Lower leg skin (tissue), 4 donors: ENCODE measurements at regions not wholly inside any gene's neighbourhood (a gene's known extent, or its start where the extent isn't known, plus 50 kb on each side); places are given as distances from the start of the nearest gene placed in this dataset.
"Not testable (repeated sequence)": the region's sequence is repeated elsewhere in the genome, so short reads cannot be mapped to it uniquely, and the experiment has no call there.

Experiments
- DNase-seq, 2 donors: peaks; one replicate each; pipeline ENCODE4 v3.0.0-alpha.2; 2019; ENCODE audit warnings: low spot score in 2 of 2
- H3K4me3 ChIP-seq: fragments of 200-600 bp; sonication (generic); 2 replicates; pipeline ENCODE4 v1.5.1; 2017; ENCODE audit warnings: mild to moderate bottlenecking, low read depth; ENCODE audit not compliant: poor library complexity, severe bottlenecking
- POLR2A ChIP-seq, 2 donors: fragments of 450-650 bp; IDR thresholded peaks; one replicate each; pipeline ENCODE4 v1.6.1; 2016 to 2017; ENCODE audit warnings: antibody characterized with exemption in 2 of 2, mild to moderate bottlenecking in 1 of 2, moderate library complexity in 1 of 2
- WGBS, 2 donors: methylation state at CpG; one replicate each; pipeline ENCODE4 v1.1.5; 2018; 5-methylcytosine and 5-hydroxymethylcytosine counted together
- intact Hi-C: fragments of 100-400 bp; cut with DNase I; formaldehyde crosslinking; loops from one replicate; pipeline ENCODE4 v1.15.0; 2023; ENCODE audit warnings: low total_unique reads
- TF ChIP-seq, protein P1 (sequence below), 3 donors: fragments of 450-650 bp; IDR thresholded peaks; one replicate each; pipeline ENCODE4 v1.5.1; 2016; ENCODE audit warnings: antibody characterized with exemption in 3 of 3, mild to moderate bottlenecking in 3 of 3, moderate library complexity in 2 of 3

- 42 to 55% methylated on average over 4 of the region's 4 CpGs for WGBS, 2 donors
- intact Hi-C loops: no loop called here
- TF ChIP-seq, protein P1, sequence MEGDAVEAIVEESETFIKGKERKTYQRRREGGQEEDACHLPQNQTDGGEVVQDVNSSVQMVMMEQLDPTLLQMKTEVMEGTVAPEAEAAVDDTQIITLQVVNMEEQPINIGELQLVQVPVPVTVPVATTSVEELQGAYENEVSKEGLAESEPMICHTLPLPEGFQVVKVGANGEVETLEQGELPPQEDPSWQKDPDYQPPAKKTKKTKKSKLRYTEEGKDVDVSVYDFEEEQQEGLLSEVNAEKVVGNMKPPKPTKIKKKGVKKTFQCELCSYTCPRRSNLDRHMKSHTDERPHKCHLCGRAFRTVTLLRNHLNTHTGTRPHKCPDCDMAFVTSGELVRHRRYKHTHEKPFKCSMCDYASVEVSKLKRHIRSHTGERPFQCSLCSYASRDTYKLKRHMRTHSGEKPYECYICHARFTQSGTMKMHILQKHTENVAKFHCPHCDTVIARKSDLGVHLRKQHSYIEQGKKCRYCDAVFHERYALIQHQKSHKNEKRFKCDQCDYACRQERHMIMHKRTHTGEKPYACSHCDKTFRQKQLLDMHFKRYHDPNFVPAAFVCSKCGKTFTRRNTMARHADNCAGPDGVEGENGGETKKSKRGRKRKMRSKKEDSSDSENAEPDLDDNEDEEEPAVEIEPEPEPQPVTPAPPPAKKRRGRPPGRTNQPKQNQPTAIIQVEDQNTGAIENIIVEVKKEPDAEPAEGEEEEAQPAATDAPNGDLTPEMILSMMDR (IDR thresholded peaks at IDR 0.05): no peak
- no peak for TF ChIP-seq POLR2A (IDR thresholded peaks at IDR 0.05)
- no peak for DNase-seq
- H3K4me3 ChIP-seq: no peak overlapping the region
These were observed 51.5 kb upstream of the IFNE start for GRCh38 chr9:21533597-21533996.

- DNase-seq: no peak
- no peak overlapping the region for H3K4me3 ChIP-seq
- no peak for TF ChIP-seq POLR2A (IDR thresholded peaks at IDR 0.05)
- TF ChIP-seq, protein P1 (IDR thresholded peaks at IDR 0.05): no peak
- 92 to 93% methylated on average over 2 of the region's 2 CpGs for WGBS, 2 donors
- intact Hi-C loops: no loop called here
These were observed 53.3 kb upstream of the IFNE start for GRCh38 chr9:21535396-21535795.

DNA sequence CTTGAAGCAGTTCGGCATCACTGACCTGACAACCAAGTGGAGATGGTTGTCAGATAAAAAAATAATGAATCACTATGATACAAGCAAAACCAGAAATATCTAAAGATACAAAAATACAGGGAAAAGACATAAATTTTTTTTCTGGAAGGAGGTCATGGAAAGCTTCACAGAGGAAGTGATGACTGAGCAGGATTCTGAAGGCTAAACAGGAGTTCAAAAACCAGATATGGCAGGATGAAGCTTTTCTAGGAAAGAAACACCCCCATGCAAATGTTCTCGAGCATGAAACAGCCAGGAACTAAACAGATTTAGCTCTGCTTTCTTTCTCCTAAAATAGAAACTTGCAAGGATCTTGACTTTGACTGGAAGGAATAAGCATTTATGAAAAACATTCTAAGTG is 60.7 kb upstream of the IFNE start:
- intact Hi-C loops: no loop called here
- whole genome bisulfite sequencing, 2 donors: 49 to 57% methylated on average over 2 of the region's 2 CpGs
- H3K4me3 ChIP-seq: no peak overlapping the region
- no peak for DNase-seq
- TF ChIP-seq POLR2A (IDR thresholded peaks at IDR 0.05): no peak
- TF ChIP-seq, protein P1 (IDR thresholded peaks at IDR 0.05): no peak

DNA sequence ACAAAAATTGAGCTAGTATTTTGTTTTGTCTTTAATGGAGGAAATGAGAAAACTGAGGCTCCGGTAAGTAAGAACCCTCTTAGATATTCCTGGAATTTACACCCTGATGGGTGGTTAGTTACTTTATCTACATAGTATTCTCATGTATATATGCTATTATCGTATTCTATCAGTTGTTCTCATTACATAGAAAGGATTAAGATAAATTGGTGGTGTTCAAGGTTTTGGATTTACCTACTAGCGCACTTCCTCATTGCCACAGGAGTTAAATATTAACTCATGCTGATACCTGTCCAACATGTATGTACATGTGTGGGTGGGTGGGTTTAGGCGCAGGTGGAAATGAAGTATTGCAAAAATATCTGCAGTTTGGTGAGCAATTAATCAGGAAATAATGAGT is 61.1 kb upstream of the IFNE start:
- no peak for DNase-seq
- WGBS, 2 donors: 73 to 84% methylated on average over 4 of the region's 4 CpGs
- intact Hi-C loops: no loop called here

DNA sequence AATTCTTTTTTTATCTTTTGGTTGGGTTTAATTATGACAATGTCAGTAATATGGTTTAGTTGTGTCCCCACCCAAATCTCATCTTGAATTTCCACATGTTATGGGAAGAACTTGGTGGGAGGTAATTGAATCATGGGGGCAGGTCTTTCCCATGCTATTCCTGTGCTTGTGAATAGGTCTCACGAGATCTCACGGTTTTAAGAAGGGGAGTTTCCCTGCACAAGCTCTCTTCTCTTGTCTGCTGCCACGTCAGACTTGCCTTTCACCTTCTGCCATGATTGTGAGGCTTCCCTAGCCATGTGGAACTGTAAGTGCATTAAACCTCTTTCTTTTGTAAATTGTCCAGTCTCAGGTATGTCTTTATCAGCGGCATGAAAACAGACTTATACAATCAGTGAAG is 61.7 kb upstream of the IFNE start:
- 81 to 86% methylated on average over 4 of the region's 4 CpGs for WGBS, 2 donors
- intact Hi-C loops, H3K4me3 ChIP-seq, DNase-seq: not testable (repeated sequence)

More for the DNA sequence above, 61.1 kb upstream of the IFNE start:
- no peak overlapping the region for H3K4me3 ChIP-seq
- TF ChIP-seq, protein P1 (IDR thresholded peaks at IDR 0.05): no peak
- no peak for TF ChIP-seq POLR2A (IDR thresholded peaks at IDR 0.05)

- TF ChIP-seq, protein P1 (IDR thresholded peaks at IDR 0.05): no peak
- no peak for TF ChIP-seq POLR2A (IDR thresholded peaks at IDR 0.05)
- DNase-seq: no peak
- 51 to 69% methylated on average over 1 of the region's 1 CpG for WGBS, 2 donors
- intact Hi-C loops: no loop called here
- no peak overlapping the region for H3K4me3 ChIP-seq
These were observed 64.8 kb upstream of the IFNE start for GRCh38 chr9:21546949-21547348.
